OCI-LY7 (cell line): ENCODE measurements at regions not wholly inside any gene's neighbourhood (a gene's known extent, or its start where the extent isn't known, plus 50 kb on each side); places are given as distances from the start of the nearest gene placed in this dataset.

Source experiments
- BruUV-seq: library from RNA; stranded (reverse); fragments of 400-500 nt; replicated peaks from 2 replicates; lab custom pipeline; 2021; lab: Mats Ljungman, UMichigan
- CTCF ChIA-PET: fragments of 300-600 bp; sonication (Branson Sonifier 250); formaldehyde crosslinking; loops from one replicate; lab custom pipeline; 2022; ENCODE audit warnings: antibody characterized with exemption; ENCODE audit not compliant: unreplicated experiment; lab: Charles Lee
- POLR2A ChIA-PET: fragments of 300-600 bp; sonication (Branson Sonifier 250); formaldehyde crosslinking; loops from one replicate; lab custom pipeline; 2022; ENCODE audit warnings: antibody characterized with exemption; lab: Charles Lee
- DNase-seq: peaks from one replicate; pipeline ENCODE4 v3.0.0-alpha.2; 2015; ENCODE audit warnings: low spot score
- H2AFZ ChIP-seq: fragments of 200-600 bp; sonication (generic), shearing (Covaris generic); 2 replicates; pipeline ENCODE4 v1.6.1; 2014; ENCODE audit warnings: mild to moderate bottlenecking, antibody characterized with exemption, low read length, moderate library complexity
- H3K27ac ChIP-seq: fragments of 200-600 bp; sonication (generic); 2 replicates; pipeline ENCODE4 v1.5.1; 2014; ENCODE audit warnings: mixed run types, low read depth, mild to moderate bottlenecking, moderate library complexity, low read length, inconsistent platforms; ENCODE audit not compliant: poor library complexity, severe bottlenecking
- H3K36me3 ChIP-seq: fragments of 200-600 bp; sonication (generic); 2 replicates; pipeline ENCODE4 v1.6.1; 2014; ENCODE audit warnings: mild to moderate bottlenecking, antibody characterized with exemption, low read length, moderate library complexity, mixed read lengths; ENCODE audit not compliant: insufficient read depth
- H3K4me1 ChIP-seq: fragments of 200-600 bp; sonication (generic); 2 replicates; pipeline ENCODE4 v1.5.1; 2014; ENCODE audit warnings: mild to moderate bottlenecking, low read length; ENCODE audit not compliant: insufficient read depth, poor library complexity, severe bottlenecking
- H3K4me2 ChIP-seq: fragments of 200-600 bp; sonication (generic); 2 replicates; pipeline ENCODE4 v1.6.1; 2014; ENCODE audit warnings: mild to moderate bottlenecking, low read length
- H3K4me3 ChIP-seq: fragments of 200-600 bp; sonication (generic); 2 replicates; pipeline ENCODE4 v1.5.1; 2014; ENCODE audit warnings: mild to moderate bottlenecking, low read depth, low read length; ENCODE audit not compliant: poor library complexity, severe bottlenecking
- H3K79me2 ChIP-seq: fragments of 200-600 bp; sonication (generic); 2 replicates; pipeline ENCODE4 v1.6.1; 2016; ENCODE audit warnings: low read depth, mild to moderate bottlenecking, low read length, moderate library complexity, mixed read lengths; ENCODE audit not compliant: insufficient read depth
- H3K9me2 ChIP-seq: fragments of 200-600 bp; sonication (generic); 2 replicates; pipeline ENCODE4 v1.6.1; 2016; ENCODE audit warnings: mild to moderate bottlenecking, low read length, mixed read lengths; ENCODE audit not compliant: insufficient read depth
- H3K9me3 ChIP-seq: fragments of 200-600 bp; sonication (generic); 2 replicates; pipeline ENCODE4 v1.6.1; 2014; ENCODE audit warnings: mild to moderate bottlenecking, mixed run types, low read length, mixed read lengths
- H4K20me1 ChIP-seq: fragments of 200-600 bp; sonication (generic); 2 replicates; pipeline ENCODE4 v1.6.1; 2014; ENCODE audit warnings: mild to moderate bottlenecking, antibody characterized with exemption, low read length, moderate library complexity, mixed read lengths; ENCODE audit not compliant: insufficient read depth
- CTCF ChIP-seq: fragments of 200-600 bp; sonication (generic); conservative IDR thresholded peaks from 2 replicates; pipeline ENCODE4 v1.5.1; 2014; ENCODE audit warnings: mild to moderate bottlenecking, antibody characterized with exemption, low read length, moderate library complexity, mixed read lengths
- EZH2phosphoT487 ChIP-seq: fragments of 200-600 bp; sonication (generic); IDR thresholded peaks from 2 replicates; pipeline ENCODE4 v1.6.1; 2018; ENCODE audit warnings: low read depth, borderline replicate concordance, mild to moderate bottlenecking, mixed run types, antibody characterized with exemption, low read length, moderate library complexity, mixed read lengths
- intact Hi-C: fragments of 100-400 bp; cut with micrococcal nuclease; formaldehyde crosslinking; loops from one replicate; pipeline ENCODE4 v1.10.0; 2022; ENCODE audit not compliant: unreplicated experiment

GRCh38 chr3:106347350-106347749, 478.5 kb upstream of the CBLB start:
- no peak overlapping the region for H3K4me2 ChIP-seq
- intact Hi-C loops: no loop called here
- no peak for DNase-seq
- no TSS peak for BruUV-seq
- no peak overlapping the region for H3K27ac ChIP-seq
- no peak overlapping the region for H3K4me3 ChIP-seq
- H2AFZ ChIP-seq: no peak overlapping the region
- H3K9me2 ChIP-seq: no peaks in the 10 kb centered on the region
- no peaks in the 10 kb centered on the region for H3K9me3 ChIP-seq
- ChIA-PET CTCF (no interaction called here), POLR2A (interaction anchor here (0.6 to 1.8 kb wide), 3 partner anchors 16 to 392 kb away, joined by 3 read pairs; no protein-coding TSS in a partner anchor)
- no peaks in the 10 kb centered on the region for H3K79me2 ChIP-seq
- TF ChIP-seq EZH2phosphoT487: no peak
- H3K36me3 ChIP-seq: no peaks in the 10 kb centered on the region
- H3K4me1 ChIP-seq: no peaks in the 10 kb centered on the region
- H4K20me1 ChIP-seq: no peaks in the 10 kb centered on the region

GRCh38 chr3:106348139-106348690, 479.4 kb upstream of the CBLB start:
- Histone ChIP-seq H3K79me2 (no peaks in the 10 kb centered on the region), H3K36me3 (no peaks in the 10 kb centered on the region), H3K4me2 (no peak overlapping the region), H3K4me3 (no peak overlapping the region), H3K9me2 (no peaks in the 10 kb centered on the region), H3K27ac (no peak overlapping the region), H3K9me3 (no peaks in the 10 kb centered on the region), H4K20me1 (no peaks in the 10 kb centered on the region), H3K4me1 (no peaks in the 10 kb centered on the region), H2AFZ (no peak overlapping the region)
- DNase-seq: no peak
- CTCF ChIA-PET: no interaction called here
- no peak for TF ChIP-seq EZH2phosphoT487
- TF ChIP-seq CTCF: no peak
- intact Hi-C loops: no loop called here
- BruUV-seq: no TSS peak
- POLR2A ChIA-PET: interaction anchor here (0.7 to 1.8 kb wide), 3 partner anchors 15 to 672 kb away, joined by 3 to 4 read pairs (median 3); no protein-coding TSS in a partner anchor

GRCh38 chr3:106349191-106349881, 480.5 kb upstream of the CBLB start:
- H4K20me1 ChIP-seq: no peaks in the 10 kb centered on the region
- CTCF ChIA-PET: no interaction called here
- no peaks in the 10 kb centered on the region for H3K9me2 ChIP-seq
- H3K9me3 ChIP-seq: no peaks in the 10 kb centered on the region
- H3K4me3 ChIP-seq: no peak overlapping the region
- no peak overlapping the region for H3K27ac ChIP-seq
- H3K79me2 ChIP-seq: no peaks in the 10 kb centered on the region
- no TSS peak for BruUV-seq
- intact Hi-C loops: no loop called here
- TF ChIP-seq EZH2phosphoT487: no peak
- POLR2A ChIA-PET: interaction anchor here (0.6 to 1.8 kb wide), 5 partner anchors 13 to 454 kb away, joined by 3 to 4 read pairs (median 3); no protein-coding TSS in a partner anchor
- H3K36me3 ChIP-seq: no peaks in the 10 kb centered on the region
- no peak for DNase-seq
- no peak overlapping the region for H2AFZ ChIP-seq
- no peaks in the 10 kb centered on the region for H3K4me1 ChIP-seq
- H3K4me2 ChIP-seq: no peak overlapping the region
